ENCODE measurements at regions not wholly inside any gene's neighbourhood (a gene's known extent, or its start where the extent isn't known, plus 50 kb on each side); places are given as distances from the start of the nearest gene placed in this dataset.

DNA sequence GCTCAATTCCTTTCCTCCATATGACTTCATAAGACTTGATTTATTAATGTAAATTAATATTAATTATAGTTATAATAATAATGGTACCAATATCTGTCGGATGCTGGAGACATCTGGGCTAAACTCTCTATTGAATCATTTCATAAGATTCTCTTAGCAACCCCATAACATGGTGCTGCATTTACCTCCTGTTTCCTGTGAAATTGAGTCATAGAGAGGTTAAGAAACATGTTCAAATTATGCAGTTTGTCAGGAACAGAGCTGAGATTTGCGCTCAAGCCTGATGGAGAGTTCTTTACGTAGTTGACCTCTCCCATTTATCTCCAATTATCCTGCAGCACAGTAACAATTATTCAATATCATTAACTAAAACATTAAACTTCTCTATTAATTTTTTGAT lies 621.8 kb upstream of the FZD8 start:
- Histone ChIP-seq H3K27me3 (ENCODE audit: insufficient read depth, low read depth) (no peaks in the 10 kb centered on the region), H3K79me2 (ENCODE audit: low read depth) (no peaks in the 10 kb centered on the region), H2AFZ (no peak overlapping the region), H3K9me2 (ENCODE audit: insufficient read depth) (no peaks in the 10 kb centered on the region), H3K27ac (no peak overlapping the region), H3K9me3 (ENCODE audit: insufficient read depth, low read depth) (no peaks in the 10 kb centered on the region), H3K4me3 (no peak overlapping the region), H3K36me3 (ENCODE audit: low read depth) (no peaks in the 10 kb centered on the region), H3K4me1 (replicated peaks; ENCODE audit: insufficient read depth) (no peaks in the 10 kb centered on the region), H3F3A (ENCODE audit: insufficient read depth, low read depth) (no peaks in the 10 kb centered on the region), H4K20me1 (ENCODE audit: insufficient read depth) (no peaks in the 10 kb centered on the region), H3K4me2 (no peak overlapping the region)
- CTCF ChIA-PET, result no interaction called here
- POLR2A ChIA-PET (ENCODE audit: unreplicated experiment), result no interaction called here
- DNase-seq, result no peak
- no peak for TF ChIP-seq EZH2 (IDR thresholded peaks at IDR 0.05; ENCODE audit: low read depth)
- TF ChIP-seq, protein P1, sequence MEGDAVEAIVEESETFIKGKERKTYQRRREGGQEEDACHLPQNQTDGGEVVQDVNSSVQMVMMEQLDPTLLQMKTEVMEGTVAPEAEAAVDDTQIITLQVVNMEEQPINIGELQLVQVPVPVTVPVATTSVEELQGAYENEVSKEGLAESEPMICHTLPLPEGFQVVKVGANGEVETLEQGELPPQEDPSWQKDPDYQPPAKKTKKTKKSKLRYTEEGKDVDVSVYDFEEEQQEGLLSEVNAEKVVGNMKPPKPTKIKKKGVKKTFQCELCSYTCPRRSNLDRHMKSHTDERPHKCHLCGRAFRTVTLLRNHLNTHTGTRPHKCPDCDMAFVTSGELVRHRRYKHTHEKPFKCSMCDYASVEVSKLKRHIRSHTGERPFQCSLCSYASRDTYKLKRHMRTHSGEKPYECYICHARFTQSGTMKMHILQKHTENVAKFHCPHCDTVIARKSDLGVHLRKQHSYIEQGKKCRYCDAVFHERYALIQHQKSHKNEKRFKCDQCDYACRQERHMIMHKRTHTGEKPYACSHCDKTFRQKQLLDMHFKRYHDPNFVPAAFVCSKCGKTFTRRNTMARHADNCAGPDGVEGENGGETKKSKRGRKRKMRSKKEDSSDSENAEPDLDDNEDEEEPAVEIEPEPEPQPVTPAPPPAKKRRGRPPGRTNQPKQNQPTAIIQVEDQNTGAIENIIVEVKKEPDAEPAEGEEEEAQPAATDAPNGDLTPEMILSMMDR (conservative IDR thresholded peaks at IDR 0.05), result no peak
- no TSS peak for BruUV-seq (replicated peaks)
- intact Hi-C loops (cut with micrococcal nuclease; ENCODE audit: unreplicated experiment), result no loop called here

DNA sequence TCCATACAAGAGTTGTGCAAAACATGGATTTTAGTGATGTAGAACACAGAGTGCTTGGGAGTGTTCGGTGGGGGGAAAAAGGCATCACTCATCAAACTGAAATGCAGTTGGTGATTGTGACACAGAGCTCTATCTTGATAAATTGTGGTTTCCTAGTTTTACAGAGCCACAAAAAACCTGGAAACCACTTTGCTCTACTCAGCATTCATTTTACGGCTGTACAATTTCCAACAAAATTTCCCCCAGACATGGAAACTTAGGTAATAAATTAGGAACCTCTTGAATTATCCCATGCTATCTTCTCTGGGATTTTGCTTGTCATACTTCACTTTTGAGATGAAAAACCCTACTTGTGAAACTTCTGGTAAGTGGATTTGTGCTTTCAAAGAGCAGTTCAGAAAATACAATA lies 614.9 kb upstream of the FZD8 start:
- no peaks in the 10 kb centered on the region for H3K4me1 ChIP-seq (replicated peaks; ENCODE audit: insufficient read depth)
- TF ChIP-seq, protein P1 (conservative IDR thresholded peaks at IDR 0.05), result no peak
- TF ChIP-seq EZH2 (IDR thresholded peaks at IDR 0.05; ENCODE audit: low read depth), result no peak
- no peaks in the 10 kb centered on the region for H4K20me1 ChIP-seq (ENCODE audit: insufficient read depth)
- no peaks in the 10 kb centered on the region for H3K79me2 ChIP-seq (ENCODE audit: low read depth)
- H3K9me3 ChIP-seq (ENCODE audit: insufficient read depth, low read depth), result no peaks in the 10 kb centered on the region; the same call in 1 of the 2 replicates
- no peak overlapping the region for H2AFZ ChIP-seq
- no peak for DNase-seq
- CTCF ChIA-PET, result no interaction called here
- no peak overlapping the region for H3K4me2 ChIP-seq
- H3K36me3 ChIP-seq (ENCODE audit: low read depth), result no peaks in the 10 kb centered on the region
- no peaks in the 10 kb centered on the region for H3K27me3 ChIP-seq (ENCODE audit: insufficient read depth, low read depth)
- H3K4me3 ChIP-seq, result no peak overlapping the region
- BruUV-seq (replicated peaks), result no TSS peak
- H3K27ac ChIP-seq, result no peak overlapping the region
- H3F3A ChIP-seq (ENCODE audit: insufficient read depth, low read depth), result no peaks in the 10 kb centered on the region
- intact Hi-C loops (cut with micrococcal nuclease; ENCODE audit: unreplicated experiment), result no loop called here
- H3K9me2 ChIP-seq (ENCODE audit: insufficient read depth), result no peaks in the 10 kb centered on the region
- POLR2A ChIA-PET (ENCODE audit: unreplicated experiment), result no interaction called here

DNA sequence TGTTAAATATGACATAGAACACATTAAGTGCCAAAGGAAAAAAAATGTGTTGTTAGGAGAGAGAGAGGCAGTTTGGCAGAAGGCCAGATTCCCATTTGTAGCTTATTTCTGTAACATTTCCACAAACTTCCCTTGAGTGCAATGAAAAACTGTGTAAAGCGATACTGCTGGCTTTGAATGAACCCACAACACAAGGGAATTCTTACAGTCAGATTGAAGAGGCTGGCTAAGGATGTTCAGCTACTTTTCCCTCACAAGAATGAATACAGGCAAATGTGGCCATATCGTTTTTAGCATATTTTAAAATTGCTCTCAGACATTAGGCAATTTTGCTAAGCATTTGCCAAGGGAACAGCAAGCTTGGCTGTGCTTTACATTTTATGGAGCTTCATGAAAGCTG lies 614.1 kb upstream of the FZD8 start:
- H3K4me3 ChIP-seq, result no peak overlapping the region
- no peak for TF ChIP-seq EZH2 (IDR thresholded peaks at IDR 0.05; ENCODE audit: low read depth)
- TF ChIP-seq, protein P1 (conservative IDR thresholded peaks at IDR 0.05), result no peak
- no peaks in the 10 kb centered on the region for H4K20me1 ChIP-seq (ENCODE audit: insufficient read depth)
- no peak for DNase-seq
- no peaks in the 10 kb centered on the region for H3K36me3 ChIP-seq (ENCODE audit: low read depth)
- H3K9me2 ChIP-seq (ENCODE audit: insufficient read depth), result no peaks in the 10 kb centered on the region
- BruUV-seq (replicated peaks), result no TSS peak
- H3K79me2 ChIP-seq (ENCODE audit: low read depth), result no peaks in the 10 kb centered on the region
- CTCF ChIA-PET, result no interaction called here
- H3K27me3 ChIP-seq (ENCODE audit: insufficient read depth, low read depth), result no peaks in the 10 kb centered on the region
- no peaks in the 10 kb centered on the region for H3K4me1 ChIP-seq (replicated peaks; ENCODE audit: insufficient read depth)
- no peak overlapping the region for H3K27ac ChIP-seq
- no peaks in the 10 kb centered on the region; the same call in 1 of the 2 replicates for H3K9me3 ChIP-seq (ENCODE audit: insufficient read depth, low read depth)
- POLR2A ChIA-PET (ENCODE audit: unreplicated experiment), result no interaction called here
- intact Hi-C loops (cut with micrococcal nuclease; ENCODE audit: unreplicated experiment), result no loop called here
- no peak overlapping the region for H2AFZ ChIP-seq
- no peaks in the 10 kb centered on the region for H3F3A ChIP-seq (ENCODE audit: insufficient read depth, low read depth)
- no peak overlapping the region for H3K4me2 ChIP-seq
